Activated CD8-positive, alpha-beta T cell treated with anti-CD3 and anti-CD28 coated beads for 36 hours (primary cell): ENCODE measurements at regions not wholly inside any gene's neighbourhood (a gene's known extent, or its start where the extent isn't known, plus 50 kb on each side); places are given as distances from the start of the nearest gene placed in this dataset.

Experiments used
- ATAC-seq: fragments of 200-7000 bp; cut with Tn5 transposase; one replicate; pipeline ENCODE4 v1.10.0; 2021; ENCODE audit warnings: mild to moderate bottlenecking, moderate library complexity
- CTCF ChIA-PET: fragments of 350-600 bp; sonication (Branson Sonifier 250); formaldehyde crosslinking; loops from one replicate; lab custom pipeline; 2021; ENCODE audit warnings: antibody characterized with exemption; lab: Charles Lee
- POLR2A ChIA-PET: fragments of 350-600 bp; sonication (Branson Sonifier 250); formaldehyde crosslinking; loops from one replicate; lab custom pipeline; 2021; ENCODE audit warnings: antibody characterized with exemption; lab: Charles Lee
- DNase-seq: peaks from one replicate; pipeline ENCODE4 v3.0.0-alpha.2; 2020
- H3K27ac Mint-ChIP-seq: one replicate; pipeline ENCODE4 v1.8.0; 2021; ENCODE audit warnings: mild to moderate bottlenecking, mixed read lengths
- H3K27me3 Mint-ChIP-seq: one replicate; pipeline ENCODE4 v1.8.0; 2021; ENCODE audit warnings: mixed read lengths
- H3K36me3 Mint-ChIP-seq: one replicate; pipeline ENCODE4 v1.8.0; 2021; ENCODE audit warnings: low read depth, mixed read lengths
- H3K4me1 Mint-ChIP-seq: one replicate; pipeline ENCODE4 v1.8.0; 2021; ENCODE audit warnings: low read depth, mixed read lengths
- H3K4me3 Mint-ChIP-seq: one replicate; pipeline ENCODE4 v1.8.0; 2021; ENCODE audit warnings: mild to moderate bottlenecking, moderate library complexity, mixed read lengths
- H3K9me3 Mint-ChIP-seq: one replicate; pipeline ENCODE4 v1.8.0; 2021; ENCODE audit warnings: mixed read lengths
- CTCF ChIP-seq: fragments of 200-600 bp; IDR thresholded peaks from one replicate; pipeline ENCODE4 v1.8.0; 2022; ENCODE audit warnings: antibody characterized with exemption, mild to moderate bottlenecking
- intact Hi-C: fragments of 100-400 bp; cut with micrococcal nuclease; formaldehyde crosslinking; loops from one replicate; pipeline ENCODE4 v1.10.0; 2022

GRCh38 chr9:109624896-109625295 is 126.8 kb upstream of the PTPN3 start:
- Mint-ChIP-seq H3K27me3 (peaks cover 6% of the 10 kb centered on the region), H3K27ac (no peak overlapping the region), H3K36me3 (no peaks in the 10 kb centered on the region), H3K9me3 (peaks cover 3% of the 10 kb centered on the region), H3K4me1 (no peaks in the 10 kb centered on the region), H3K4me3 (no peak overlapping the region)
- ATAC-seq = no peak
- ChIA-PET CTCF (no interaction called here), POLR2A (no interaction called here)
- intact Hi-C loops = no loop called here
- DNase-seq = no peak
- TF ChIP-seq CTCF = no peak

GRCh38 chr9:109627042-109627441 is 128.9 kb upstream of the PTPN3 start:
- no peaks in the 10 kb centered on the region for H3K4me1 Mint-ChIP-seq
- ChIA-PET CTCF (no interaction called here), POLR2A (no interaction called here)
- intact Hi-C loops = no loop called here
- no peak overlapping the region for H3K27ac Mint-ChIP-seq
- H3K36me3 Mint-ChIP-seq = no peaks in the 10 kb centered on the region
- peaks cover 3% of the 10 kb centered on the region for H3K9me3 Mint-ChIP-seq
- DNase-seq (no peak), ATAC-seq (no peak)
- TF ChIP-seq CTCF = no peak
- H3K4me3 Mint-ChIP-seq = no peak overlapping the region
- H3K27me3 Mint-ChIP-seq = peaks cover 5% of the 10 kb centered on the region

GRCh38 chr9:109629615-109630014 is 131.5 kb upstream of the PTPN3 start:
- ChIA-PET CTCF (no interaction called here), POLR2A (no interaction called here)
- no peak for DNase-seq
- no peaks in the 10 kb centered on the region for H3K36me3 Mint-ChIP-seq
- H3K4me3 Mint-ChIP-seq = no peak overlapping the region
- ATAC-seq = no peak
- intact Hi-C loops = no loop called here
- no peak for TF ChIP-seq CTCF
- peaks cover 2% of the 10 kb centered on the region for H3K27me3 Mint-ChIP-seq
- H3K4me1 Mint-ChIP-seq = no peaks in the 10 kb centered on the region
- H3K27ac Mint-ChIP-seq = no peak overlapping the region
- H3K9me3 Mint-ChIP-seq = no peaks in the 10 kb centered on the region

- no peak overlapping the region for H3K27ac Mint-ChIP-seq
- POLR2A ChIA-PET = no interaction called here
- H3K36me3 Mint-ChIP-seq = no peaks in the 10 kb centered on the region
Observed at GRCh38 chr9:109632817-109633216, 134.7 kb upstream of the PTPN3 start.

More at GRCh38 chr9:109632817-109633216, 134.7 kb upstream of the PTPN3 start:
- no peak for ATAC-seq
- CTCF ChIA-PET = no interaction called here
- no peak overlapping the region for H3K4me3 Mint-ChIP-seq
- intact Hi-C loops = no loop called here
- no peak for TF ChIP-seq CTCF
- no peaks in the 10 kb centered on the region for H3K9me3 Mint-ChIP-seq
- peaks cover 6% of the 10 kb centered on the region for H3K27me3 Mint-ChIP-seq
- H3K4me1 Mint-ChIP-seq = no peaks in the 10 kb centered on the region
- DNase-seq = no peak
